Left renal pelvis (tissue), 4 donors: ENCODE measurements at regions not wholly inside any gene's neighbourhood (a gene's known extent, or its start where the extent isn't known, plus 50 kb on each side); places are given as distances from the start of the nearest gene placed in this dataset.

Experiments
- DNase-seq, 4 donors: peaks; one replicate each; pipeline ENCODE4 v3.0.0-alpha.2; 2013; ENCODE audit warnings: low read depth in 4 of 4, low spot score in 3 of 4

GRCh38 chr2:180177534-180177933 is 170.4 kb upstream of the CWC22 start:
- no peak for DNase-seq

DNA sequence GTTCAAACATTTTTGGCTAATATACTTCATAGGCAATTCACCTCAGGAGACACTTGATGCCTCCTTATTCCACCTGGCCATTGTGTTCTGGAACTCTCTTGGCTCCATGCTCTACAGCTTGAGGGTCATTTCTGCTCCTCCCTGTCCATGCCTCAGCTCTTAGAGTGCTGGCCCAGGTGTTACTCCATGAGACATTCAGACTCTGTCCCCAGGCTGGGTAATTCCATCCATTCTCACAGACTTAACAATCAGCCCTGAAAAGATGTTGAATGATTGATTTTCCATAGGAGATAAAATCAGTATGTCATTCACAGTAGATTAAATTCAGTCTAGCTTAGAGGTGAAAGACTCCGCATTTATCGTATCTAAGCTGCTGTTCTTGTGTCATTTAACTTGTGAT is 168.6 kb upstream of the CWC22 start:
- no peak for DNase-seq

- DNase-seq, result no peak
These were observed 167.5 kb upstream of the CWC22 start for GRCh38 chr2:180174580-180174979.

- no peak for DNase-seq
These were observed 162.4 kb upstream of the CWC22 start for GRCh38 chr2:180169474-180169873.

DNA sequence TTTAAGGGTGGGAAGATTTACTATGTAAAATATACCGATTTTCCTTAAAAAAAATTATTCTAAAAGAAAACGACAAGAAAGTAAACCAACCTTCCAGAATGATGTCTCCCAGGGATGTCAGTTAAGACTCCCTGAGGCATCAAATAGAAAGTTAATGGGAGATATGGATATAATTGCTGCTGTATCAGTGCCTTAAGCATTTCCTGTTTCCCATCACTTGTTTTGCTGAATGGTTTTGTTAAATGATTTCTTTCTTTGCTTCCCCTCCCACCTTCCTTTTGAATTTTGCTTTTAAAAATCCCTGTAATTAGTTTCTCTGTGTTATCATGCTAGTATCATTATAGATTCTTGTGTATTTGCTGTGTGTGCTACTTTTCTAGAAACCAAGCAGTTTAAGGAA is 154.3 kb upstream of the CWC22 start:
- DNase-seq, result no peak

GRCh38 chr2:180159921-180160320 is 152.8 kb upstream of the CWC22 start:
- DNase-seq, result no peak

DNA sequence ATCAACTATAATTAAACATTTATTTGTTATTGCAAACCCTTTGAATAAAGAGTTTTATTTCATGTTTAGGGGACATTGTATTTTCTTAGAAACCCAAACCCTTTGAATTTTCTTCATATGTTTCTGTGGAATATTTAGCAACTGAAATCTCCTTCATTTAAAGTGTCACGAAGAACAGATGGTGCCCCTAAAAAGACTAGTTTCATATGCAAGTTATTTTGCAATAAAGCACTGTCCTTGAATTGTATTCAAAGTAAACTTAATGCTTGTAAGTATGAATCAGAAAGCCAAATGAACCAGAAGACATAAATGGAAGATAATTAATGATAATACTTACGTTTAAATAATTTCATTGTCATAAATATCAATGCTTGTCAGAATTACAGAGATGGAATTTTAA is 151.9 kb upstream of the CWC22 start:
- no peak for DNase-seq

GRCh38 chr2:180156651-180157050 is 149.6 kb upstream of the CWC22 start:
- DNase-seq, result no peak

DNA sequence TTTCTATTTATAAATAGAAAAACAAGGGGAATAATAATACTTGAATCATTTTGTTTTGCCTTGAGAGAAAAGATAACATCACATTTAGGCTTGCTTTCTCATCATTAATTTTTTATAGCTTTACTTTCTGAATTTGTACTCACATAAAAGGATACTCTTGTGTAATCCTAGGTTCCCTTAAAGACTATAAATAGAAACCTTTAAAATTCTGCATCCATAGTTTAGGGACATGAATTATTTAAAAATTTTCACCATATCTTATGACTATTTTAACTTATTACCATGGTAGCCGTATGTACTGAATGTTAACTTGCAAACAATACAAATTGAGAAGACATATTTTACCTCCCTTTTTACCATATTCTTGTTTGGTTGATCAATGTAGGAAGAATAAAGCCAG is 143.5 kb upstream of the CWC22 start:
- DNase-seq, result no peak

DNA sequence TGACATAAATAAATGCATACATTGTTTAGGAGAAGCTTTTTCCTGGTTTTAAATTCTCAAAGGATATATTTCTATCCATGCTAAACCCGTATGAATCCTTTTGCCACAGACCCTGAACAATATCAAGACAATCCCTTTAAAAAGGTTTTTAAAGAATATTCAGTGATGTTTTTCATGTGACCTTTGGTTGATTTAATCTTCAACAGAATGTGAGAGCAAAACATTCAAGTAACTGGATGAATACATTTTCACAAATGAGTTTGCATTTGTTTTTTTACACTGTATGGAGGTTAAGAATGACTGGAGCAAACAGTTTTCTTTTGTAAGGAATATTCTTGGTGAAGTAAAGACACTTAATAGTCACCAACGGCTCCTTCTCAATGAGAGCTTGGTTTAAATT is 139.4 kb upstream of the CWC22 start:
- DNase-seq, result no peak

DNA sequence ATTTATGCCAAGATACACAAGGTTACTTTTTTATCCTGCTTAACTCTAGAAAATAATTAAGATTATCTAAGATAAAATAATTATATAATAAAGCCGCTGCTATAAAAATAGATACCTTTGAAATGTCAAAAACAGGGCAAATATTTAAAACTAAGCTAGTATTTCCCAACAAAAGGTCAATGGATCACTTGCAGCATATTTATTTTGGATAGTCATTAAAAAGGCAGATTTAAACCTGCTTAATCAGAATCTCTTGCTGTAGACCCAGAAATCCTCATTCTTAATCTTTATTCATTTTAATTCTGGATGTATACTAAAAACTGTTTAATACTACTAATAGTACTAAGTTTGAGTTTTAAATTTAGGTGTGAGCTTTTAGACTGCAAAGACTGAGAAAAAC is 139.0 kb upstream of the CWC22 start:
- DNase-seq, result no peak

DNA sequence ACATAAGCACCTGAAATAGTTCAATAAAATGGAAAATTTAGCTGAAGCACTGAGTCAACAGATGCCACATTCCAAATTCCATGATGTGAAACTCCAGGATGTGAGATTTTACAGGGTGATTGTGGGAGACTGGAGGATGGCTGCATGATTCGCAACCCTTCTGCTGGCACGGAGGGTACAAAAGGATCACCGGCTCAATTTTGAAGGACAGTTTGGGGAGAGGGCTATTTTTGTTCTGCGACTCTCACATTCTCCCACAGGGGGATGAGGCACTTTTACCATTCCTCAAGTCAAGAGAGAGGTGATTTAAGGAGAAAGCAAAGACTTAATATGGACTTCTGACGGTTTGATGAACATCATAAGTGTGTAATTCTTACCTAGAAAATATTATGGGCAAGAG is 138.1 kb upstream of the CWC22 start:
- no peak for DNase-seq

DNA sequence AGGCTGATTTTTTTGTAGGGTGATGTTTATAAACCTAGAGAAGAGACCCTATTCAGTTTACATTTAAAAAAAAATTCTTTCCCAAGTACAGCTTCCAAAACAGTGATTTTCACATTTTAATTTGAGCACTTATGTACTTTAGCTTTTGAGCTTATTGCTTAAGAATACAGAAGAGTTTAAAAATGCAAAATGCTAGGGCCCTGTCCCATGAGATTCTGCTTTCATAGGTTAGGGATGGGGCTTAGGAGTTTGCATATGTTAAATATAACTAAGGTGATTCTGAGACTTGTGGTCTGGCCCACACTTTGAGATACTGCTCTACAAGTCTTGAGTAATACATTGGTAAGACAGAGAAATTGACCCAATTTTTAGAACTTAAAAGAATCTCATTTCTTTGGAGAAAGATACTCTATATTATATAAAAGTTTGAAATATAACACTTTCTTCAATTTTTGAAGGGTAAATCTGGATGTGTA is 137.3 kb upstream of the CWC22 start:
- no peak for DNase-seq

GRCh38 chr2:180143633-180144337 is 136.7 kb upstream of the CWC22 start:
- no peak for DNase-seq

GRCh38 chr2:180141600-180141999 is 134.5 kb upstream of the CWC22 start:
- DNase-seq, result no peak

GRCh38 chr2:180133736-180134135 is 126.6 kb upstream of the CWC22 start:
- DNase-seq, result no peak

GRCh38 chr2:180130403-180130802 is 123.3 kb upstream of the CWC22 start:
- no peak for DNase-seq

- DNase-seq, result no peak
These were observed 121.8 kb upstream of the CWC22 start for GRCh38 chr2:180128861-180129260.

DNA sequence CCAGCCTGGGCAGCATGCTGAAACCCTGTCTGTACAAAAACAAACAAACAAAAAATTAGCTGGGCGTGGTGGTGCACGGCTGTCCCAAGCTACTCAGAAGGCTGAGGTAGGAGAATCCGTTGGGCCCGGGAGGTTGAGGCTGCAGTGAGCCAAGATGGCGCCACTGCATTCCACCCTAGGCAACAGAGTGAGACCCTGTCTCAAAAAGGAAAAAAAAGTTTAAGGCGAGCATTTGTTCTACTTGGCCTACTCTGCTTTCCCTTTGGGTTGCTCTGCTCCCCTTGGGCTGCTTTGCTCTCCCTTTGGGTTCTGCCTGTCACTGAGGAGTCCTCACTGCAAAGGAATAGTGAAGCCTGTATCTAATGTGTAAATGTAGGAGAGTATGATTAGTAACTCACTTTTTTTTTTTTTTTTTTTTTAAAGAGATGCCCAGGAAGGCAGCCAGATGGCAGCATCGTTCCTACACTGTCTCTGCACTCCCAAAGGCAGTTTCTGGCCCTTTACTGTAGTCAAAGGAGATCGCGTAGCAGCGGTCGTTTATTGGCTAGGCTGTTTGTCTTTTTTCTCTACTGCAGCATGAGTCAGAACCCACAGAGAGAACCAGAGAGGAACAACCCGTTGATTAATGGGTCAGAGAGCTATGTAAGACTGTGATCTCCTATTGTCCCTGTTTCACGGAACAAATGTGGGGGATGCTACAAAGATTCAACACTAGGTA is 118.3 kb upstream of the CWC22 start:
- DNase-seq, result peak; percentile 61 to 68 (median 68)

DNA sequence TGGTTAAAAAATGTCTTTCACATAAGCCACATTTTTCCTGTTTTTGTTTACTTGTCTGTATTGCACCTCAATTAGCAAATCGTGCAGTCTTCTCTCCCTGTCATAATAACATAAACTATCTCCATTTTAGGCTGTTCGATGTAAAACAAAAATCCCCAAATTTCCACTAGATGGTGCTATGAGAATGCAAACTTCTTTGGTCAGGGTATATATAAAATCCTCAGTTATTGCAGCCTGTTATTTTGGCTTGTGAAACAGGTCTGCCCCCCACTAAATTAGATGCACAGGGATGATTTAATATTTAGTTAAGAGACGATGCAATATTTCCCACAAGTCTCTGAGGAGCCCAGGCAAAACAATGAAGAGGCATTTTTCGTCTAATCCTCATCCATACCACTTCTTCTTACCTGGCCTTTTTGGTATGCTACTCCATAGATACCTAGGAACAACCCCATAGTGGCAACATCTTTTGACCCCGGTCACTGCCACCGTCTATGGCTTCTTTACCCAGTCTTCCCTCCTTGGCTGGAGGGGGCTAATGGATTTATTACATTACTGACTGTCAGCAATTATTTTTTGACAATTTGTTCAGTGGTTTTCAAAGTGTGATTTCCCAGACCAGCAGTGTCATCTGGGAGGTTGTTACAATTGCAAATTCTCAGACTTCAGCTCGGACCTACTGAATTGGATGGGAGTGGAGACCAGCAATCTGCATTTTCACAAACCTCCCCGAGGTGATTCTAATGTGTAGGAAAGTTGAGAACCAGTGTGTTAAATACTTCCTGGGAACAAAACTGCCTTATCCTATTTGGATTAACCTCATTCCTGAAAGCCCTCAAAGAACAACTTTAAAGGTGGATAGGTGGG is 117.4 kb upstream of the CWC22 start:
- DNase-seq, result peak; percentile 29 to 53 (median 44)

- no peak for DNase-seq
These were observed 115.8 kb upstream of the CWC22 start for GRCh38 chr2:180122874-180123273.
